ENCODE measurements at regions not wholly inside any gene's neighbourhood (a gene's known extent, or its start where the extent isn't known, plus 50 kb on each side); places are given as distances from the start of the nearest gene placed in this dataset.

DNA sequence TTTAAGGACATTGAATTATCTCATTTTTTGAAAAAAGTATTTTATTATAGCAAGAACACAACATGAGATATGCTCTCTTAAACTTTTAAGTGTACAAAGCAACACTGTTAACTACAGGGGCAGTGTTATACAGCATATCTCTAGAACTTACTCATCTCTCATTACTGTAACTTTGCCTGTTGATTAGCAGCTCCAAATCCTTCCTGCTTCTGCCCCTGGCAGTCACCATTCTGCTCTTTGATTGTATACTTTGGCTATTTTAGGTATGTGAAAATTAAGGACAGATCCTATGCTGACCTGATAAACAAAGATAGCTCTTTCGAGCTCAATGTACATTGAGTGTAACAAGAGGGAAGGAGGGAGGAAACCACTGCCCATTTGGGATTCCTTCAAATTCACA, 1349.8 kb upstream of the GJE1 start:
- no peak for DNase-seq (ENCODE audit: low spot score)

DNA sequence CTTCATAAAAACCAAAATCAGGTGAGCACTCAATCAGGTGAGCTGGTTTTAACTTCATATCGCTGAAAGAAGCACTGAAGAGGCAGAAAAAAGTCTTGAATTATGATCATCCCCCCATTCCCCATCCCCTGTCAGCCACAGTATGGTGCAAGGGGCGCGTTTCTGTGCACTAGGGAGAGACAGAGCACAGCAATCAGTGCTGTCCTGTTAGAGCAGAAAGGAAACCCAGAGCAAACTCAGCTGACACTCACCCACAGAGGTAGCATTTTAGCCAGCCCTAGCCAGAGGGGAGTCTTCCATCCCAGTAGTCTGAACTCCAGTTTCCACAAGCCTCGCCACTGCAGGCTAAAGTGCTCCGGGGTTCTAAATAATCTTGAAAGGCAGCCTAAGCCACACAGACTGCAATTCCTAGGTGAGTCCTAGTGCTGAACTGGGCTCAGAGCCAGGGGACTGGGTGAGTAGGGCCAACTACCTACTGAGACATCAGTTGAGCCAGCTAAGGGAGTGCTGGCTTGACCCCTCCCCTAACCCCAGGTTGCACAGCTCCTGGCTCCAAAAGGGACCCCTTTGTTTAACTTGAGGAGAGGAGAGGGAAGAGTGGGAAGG, 1352.6 kb upstream of the GJE1 start:
- DNase-seq (ENCODE audit: low spot score) = no peak

DNA sequence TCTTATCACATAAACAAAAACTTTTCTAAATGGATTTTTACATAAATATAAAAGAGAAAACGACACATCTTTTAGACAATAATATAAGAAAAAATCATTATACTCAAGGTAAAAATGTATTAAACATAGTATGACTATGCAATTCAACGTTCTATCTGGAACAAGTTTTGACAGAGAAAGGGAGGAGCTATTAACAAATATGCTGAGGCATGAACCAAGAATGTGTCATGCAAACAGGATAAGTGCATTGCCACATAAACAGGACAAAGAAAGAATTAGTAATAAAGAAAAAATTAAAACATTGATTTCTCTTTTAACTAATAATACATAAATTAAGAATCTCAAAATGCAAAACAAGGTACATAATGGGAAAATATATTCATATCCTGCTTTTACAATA, 1353.4 kb upstream of the GJE1 start:
- no peak for DNase-seq (ENCODE audit: low spot score)

DNA sequence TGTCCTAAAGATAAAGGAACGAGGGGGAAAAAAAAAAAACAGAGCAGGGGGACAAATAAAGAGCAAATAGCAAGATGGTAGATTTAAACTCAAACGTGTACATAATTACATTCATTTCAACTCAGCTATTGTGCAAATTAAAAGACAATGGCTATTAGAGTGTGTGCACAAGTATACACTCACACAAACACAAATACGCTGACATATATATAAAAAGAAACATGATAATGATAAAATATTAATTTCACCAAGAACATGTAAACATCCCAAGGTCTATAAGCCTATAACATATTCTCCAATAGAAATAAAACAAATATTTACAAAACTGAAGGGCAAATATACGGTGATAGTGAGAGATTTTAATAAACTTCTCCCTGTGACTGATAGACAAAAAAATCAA, 1354.9 kb upstream of the GJE1 start:
- no peak for DNase-seq (ENCODE audit: low spot score)

DNA sequence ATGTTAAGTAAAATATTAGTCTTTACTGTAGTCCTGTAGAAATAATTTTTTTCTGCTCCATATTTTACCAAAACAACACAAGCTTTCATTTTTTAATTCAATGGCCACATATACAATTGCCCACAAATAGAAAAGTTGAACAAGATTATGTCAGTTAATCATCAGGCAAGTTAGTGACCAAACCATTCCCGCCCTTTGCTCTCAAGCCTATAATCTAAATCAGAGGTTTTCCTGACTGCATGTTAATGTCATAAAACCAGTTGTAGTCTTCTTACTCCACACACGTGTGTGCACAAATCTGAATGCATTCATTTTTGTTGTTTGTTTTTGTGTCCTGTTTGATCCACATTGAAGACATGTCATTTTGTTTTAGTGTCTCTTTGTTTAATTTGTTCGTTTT, 1357.7 kb upstream of the GJE1 start:
- no peak for DNase-seq (ENCODE audit: low spot score)

DNA sequence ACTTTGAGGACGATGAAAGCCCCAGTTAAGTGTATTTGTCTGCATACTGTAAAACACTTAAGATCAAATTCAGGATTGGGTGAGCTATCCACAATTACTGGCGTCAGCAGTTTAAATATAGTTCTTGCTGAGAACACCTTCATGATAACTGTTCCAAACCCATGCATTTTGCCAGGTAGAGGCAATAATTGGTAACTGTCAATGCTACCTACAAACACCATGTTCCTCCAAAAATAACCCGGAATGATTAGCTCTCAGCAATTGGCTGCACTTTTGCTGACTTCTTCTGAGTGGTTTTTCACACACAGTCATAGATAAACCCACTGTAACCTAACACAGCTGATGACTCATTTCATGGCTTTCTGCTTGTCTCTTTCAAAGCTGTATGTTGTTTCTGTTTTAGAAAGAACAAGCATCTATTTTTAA, 1358.6 kb upstream of the GJE1 start:
- DNase-seq (ENCODE audit: low spot score) = no peak

DNA sequence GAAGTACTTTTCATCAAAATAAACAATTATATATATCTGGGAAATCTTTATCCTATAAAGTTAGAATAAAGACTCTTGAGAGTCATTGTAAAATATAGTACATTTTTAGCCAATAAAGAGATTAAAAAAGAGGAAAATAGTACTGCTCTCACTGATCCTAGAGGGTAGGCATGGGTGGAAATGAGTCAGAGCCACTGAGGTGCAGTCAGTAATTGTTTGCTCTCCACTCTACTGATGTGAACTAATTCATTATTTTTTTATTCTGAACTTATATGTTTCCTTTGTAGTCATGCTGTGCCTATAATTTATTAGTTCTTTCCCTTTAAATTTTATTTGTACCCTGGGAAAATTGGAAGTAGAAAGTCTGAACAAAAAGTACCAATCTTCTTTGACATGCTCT, 1359.4 kb upstream of the GJE1 start:
- DNase-seq (ENCODE audit: low spot score) = no peak

DNA sequence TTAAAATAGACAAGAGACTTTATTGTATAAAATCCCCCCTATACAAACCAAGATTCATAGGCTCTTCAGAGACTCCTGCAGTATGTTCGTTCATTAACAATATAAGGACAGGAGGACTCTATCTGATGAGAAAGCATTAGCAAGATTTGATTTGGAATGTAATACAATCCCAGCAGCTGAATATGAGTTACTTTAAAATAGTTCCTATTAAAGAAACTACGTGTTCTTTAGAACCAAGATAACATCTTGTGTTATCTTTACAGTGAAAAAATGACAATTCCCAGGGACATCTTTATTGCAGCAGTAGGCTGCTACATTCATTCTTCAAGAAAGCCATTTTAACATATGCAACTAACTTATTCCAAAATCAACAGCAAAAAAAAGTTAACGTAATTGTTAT, 1360.1 kb upstream of the GJE1 start:
- no peak for DNase-seq (ENCODE audit: low spot score)

DNA sequence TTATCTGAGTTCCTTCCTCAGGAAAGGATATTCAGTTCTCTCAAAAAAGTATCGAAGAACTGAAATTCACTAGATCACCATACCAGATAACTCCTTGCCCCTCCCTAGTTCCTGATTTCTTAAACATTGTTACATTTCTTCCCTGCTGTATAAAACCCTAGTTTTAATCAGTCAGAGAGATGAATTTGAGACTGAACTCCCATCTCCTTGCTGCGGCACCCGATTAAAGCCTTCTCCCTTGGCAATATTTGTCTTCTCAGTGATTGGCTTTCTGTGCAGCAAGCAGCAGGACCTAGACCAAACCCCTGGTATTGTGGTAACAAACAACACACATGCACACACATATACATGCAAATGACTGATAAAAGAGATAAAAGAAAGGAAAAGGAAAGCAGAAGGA, 1364.6 kb upstream of the GJE1 start:
- no peak for DNase-seq (ENCODE audit: low spot score)

DNA sequence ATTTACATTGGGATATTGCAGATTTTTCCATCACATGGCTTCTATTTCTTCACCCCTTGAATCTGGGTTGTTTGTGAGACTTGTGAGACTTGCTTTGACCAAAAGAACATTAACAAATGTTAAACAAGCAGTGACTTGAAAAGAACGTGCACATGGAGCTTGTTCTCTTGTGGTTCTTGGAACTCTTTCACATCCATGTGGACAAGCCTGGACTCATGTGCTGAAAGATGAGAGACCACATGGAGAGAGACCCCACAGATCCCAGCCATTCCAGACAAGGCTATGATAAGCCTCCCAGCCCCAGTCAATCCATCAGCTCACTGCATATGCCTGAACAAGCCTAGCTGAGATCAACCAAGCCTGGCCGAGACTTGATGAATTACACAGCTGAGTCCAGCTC, 1365.7 kb upstream of the GJE1 start:
- DNase-seq (ENCODE audit: low spot score) = no peak

DNA sequence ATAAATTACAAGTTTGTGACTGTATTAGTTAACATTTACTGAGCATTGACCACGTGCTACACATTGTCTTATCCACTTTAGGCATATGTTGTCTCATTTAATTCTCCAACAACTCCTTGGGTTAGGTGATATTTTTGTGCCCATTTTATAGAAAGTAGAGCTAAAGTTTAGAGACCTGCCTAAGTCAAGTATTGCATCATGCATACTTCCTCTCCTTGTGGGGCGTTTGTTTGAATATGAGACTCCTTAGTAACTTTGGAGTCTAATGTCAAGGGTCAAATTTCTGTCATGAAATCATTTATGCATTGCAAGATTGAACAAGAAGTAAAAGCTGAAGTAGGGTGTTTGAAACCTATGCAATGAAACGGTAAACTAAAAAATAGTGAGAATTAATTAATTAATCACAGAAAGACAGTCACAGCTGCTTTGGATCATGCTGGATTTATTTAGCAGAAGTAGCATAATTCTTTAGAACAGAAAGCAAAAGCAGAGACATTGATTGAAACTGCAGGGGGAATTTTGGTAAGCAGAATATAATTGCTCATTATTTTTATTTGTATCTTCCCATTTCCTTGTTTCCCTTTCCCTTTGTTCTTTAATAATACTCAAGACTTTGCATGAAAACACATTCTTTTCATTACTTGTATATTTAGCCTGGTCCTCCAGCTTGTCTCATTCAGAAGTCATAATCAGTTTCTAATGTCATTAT, 1374.4 kb upstream of the GJE1 start:
- no peak for DNase-seq (ENCODE audit: low spot score)

DNA sequence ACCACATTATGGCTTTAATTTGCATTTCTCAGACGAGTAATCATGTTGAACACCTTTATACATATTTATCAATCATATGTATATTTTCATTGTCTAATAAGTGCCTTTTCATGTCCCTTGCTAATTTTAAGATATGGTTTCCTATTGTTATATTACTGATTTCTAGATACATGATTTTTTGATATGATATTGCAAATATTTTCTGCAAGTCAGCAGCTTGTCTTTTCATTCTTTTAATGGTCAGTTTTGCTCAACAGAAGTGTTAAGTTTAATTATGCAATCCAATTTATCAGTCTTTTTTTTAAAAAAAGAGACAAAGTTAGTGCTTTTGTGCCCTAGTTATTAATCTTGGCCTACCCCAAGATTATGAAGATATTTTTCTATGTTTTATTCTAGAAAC, 1377.8 kb upstream of the CITED2 start:
- no peak for DNase-seq (ENCODE audit: low spot score)

DNA sequence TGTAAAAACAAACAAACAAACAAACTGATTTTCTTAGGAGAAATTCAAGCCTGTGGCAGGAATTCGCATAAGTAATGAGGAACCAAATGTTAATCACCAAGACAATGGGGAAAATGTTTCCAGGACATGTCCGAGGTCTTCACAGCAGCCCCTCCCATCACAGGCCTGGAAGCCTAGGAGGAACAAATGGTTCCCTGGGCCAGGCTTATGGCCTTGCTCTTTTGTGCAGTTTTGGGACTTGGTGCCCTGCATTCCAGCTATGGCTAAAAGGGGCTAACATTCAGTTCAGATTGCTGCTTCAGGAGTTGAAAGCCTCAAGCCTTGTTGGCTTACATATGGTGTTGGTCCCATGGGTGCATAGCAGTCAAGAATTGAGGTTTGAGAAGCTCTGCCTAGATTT, 1372.7 kb upstream of the CITED2 start:
- DNase-seq (ENCODE audit: low spot score) = no peak

DNA sequence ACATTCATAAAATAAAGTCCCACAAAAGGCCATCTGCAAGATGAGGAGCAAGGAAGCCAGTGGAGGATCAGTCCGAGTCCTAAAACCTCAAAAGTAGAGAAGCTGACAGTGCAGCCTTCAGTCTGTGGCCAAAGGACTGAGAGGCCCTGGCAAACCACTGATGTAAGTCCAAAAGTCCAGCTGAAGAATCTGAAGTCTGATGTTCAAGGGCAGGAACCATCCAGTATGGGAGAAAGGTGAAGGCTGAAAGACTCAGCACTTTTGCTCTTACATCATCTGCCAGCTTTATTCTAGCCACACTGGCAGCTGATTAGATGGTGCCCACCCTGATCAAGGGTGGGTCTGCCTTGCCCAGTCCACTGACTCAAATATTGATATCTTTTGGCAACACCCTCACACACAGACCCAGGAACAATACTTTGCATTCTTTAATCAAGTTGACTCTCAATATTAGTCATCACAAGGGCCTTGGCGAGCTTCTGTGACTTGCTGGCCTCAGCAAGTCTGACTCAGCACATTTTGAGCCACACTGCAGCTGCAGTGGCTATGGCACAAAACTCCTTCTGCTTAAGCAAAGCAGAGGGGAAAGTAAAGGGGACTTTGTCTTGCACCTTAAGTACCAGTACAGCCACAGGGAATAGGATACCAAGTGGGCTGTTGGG, 1370.3 kb upstream of the CITED2 start:
- DNase-seq (ENCODE audit: low spot score) = no peak

DNA sequence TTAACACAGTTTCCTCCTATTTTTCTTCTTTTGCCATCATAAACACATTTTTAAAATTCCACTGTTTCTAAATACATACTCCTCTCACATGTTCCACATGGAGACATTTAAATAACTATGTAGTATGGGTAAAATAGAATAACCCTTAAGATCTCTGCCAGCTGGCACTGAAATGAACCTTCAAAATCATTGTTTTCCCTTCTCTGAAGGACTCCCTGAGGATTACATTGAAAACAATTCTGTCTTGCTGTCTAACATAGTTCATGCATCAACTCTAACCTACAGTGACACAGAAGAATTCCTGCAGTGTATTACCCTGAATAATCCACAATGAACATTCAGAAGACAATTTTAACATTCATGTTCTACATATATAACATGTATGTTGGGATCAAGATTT, 1361.8 kb upstream of the CITED2 start:
- no peak for DNase-seq (ENCODE audit: low spot score)

DNA sequence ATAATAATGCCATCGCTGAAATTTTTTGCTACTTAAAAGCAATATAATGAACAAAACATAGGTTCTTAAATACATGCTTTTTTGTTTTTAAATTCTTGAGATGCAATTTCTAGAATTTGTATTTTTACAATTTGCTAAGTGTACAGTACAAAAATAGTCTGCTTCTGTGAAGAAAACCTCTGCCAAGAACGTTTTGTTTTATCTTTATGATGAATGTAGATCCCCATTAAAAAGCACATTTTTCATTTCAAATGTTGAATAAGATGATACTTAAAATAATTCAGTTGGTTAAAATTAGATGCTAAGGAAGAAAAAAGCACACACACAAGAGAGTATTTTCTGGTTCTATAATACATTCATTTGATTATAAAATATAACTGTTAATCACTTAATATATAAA, 1358.5 kb upstream of the CITED2 start:
- no peak for DNase-seq (ENCODE audit: low spot score)

DNA sequence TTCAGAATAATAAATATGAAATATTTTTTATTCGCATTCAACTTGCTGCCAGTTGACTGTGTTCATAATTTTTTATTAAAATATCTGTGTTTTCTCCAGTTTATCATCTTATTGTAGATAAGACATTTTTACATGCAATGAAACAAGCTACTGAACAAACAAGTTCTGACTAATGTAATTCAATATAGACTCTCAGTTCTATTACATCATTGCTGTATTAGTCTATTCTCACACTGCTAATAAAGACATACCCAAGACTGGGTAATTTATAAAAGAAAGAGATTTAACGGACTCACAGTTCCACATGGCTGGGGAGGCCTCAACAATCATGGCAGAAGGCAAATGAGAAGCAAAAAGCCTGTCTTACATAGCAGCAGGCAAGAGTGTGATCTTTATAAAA, 1357.7 kb upstream of the CITED2 start:
- DNase-seq (ENCODE audit: low spot score) = no peak

DNA sequence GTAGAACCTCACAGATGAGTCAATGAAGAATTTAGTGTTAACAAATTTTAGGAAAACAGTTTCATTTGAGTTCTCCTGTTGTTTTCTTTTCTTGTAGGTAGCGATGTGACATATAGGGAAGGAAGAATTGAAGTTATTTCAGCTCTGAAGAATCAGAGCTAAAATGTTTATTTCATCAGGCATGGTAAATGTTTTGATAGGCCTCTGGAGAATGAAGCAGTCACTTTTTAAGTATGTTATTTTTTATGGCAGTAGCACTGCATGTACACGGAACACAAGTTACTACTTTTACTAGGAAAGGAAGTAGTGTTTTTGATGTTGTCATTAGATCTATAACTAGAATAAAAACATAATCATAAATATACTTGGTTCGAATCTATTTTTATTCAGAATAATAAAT, 1357.3 kb upstream of the CITED2 start:
- no peak for DNase-seq (ENCODE audit: low spot score)

DNA sequence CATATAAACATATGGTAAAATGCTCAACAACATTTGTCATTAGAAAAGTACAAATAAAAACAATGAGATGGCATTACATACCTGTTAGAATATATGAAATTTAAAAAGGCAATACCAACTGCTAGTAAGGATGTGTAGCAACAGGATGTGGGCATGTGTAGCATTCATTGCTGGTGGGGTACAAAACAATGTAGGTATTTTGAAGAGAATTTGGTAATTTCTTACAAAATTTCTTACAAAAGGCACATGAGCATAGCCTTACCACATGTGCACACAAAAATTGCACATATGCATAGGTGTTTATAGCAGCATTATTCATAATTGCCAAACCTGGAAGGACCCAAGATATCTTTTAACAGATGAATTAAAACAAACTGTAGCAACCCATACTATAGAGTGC, 1355.1 kb upstream of the CITED2 start:
- DNase-seq (ENCODE audit: low spot score) = no peak

DNA sequence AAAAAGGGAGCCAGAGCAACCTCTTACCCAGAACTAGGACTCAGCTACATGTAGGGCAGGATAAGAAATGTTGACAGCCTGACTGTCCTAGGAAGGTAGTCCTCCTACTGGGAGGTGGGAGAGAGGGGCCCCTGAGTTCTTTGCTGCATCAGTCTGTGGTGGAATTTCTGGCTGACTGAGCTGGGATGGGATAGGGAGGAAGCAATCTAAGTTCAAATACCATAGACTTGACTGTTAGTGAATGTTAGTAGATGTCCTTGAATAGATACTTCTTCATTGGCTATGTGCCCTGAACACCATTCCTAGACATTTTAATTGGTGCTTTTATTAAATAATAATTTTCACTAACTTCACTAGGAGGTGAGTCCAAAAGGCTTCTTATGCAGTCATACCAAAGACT, 1343.6 kb upstream of the CITED2 start:
- no peak for DNase-seq (ENCODE audit: low spot score)

DNA sequence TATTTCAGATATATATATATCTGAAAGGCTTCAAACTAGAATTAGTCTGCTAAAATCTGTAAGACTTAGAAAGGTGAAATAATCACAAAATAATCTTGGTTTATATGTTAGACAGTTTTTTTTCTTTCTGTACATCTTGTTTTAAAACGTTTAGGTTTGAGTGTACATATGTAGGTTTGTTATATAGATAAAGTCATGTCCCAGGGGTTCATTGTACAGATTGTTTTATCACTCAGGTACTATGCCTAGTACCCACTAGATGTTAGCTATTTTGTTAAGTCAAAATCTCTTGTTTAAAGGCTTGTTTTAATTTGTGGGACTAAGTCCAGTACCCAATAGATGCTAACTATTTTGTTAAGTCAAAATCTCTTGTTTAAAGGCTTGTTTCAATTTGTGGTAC, 1339.0 kb upstream of the CITED2 start:
- no peak for DNase-seq (ENCODE audit: low spot score)

DNA sequence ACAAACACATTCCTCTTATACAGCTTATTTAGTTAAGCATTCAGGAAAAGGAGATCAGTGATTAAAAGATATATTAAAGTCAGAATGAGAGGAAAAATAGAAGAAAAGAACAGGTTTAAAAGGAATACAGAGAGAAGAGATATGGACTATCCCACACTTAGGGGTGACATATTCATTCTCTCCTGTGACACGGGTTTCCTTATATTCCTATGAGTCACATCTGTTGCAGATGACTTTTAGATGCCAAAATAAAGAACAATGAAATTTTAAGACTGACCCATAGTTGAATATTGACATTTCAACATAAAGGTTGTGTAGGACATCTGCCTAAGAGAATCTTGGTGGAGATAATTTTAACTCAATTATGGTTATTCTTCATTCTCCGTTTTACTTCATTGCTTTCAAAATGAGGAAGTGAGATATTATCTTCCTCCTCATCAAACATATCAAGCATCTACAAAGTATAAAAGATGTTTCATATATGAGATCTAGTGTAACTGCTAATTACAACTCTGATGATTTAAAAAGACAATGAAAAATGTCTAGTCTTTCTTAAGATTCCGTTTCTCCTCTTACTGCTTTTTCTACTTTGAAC, 1336.7 kb upstream of the CITED2 start:
- DNase-seq (ENCODE audit: low spot score) = no peak

DNA sequence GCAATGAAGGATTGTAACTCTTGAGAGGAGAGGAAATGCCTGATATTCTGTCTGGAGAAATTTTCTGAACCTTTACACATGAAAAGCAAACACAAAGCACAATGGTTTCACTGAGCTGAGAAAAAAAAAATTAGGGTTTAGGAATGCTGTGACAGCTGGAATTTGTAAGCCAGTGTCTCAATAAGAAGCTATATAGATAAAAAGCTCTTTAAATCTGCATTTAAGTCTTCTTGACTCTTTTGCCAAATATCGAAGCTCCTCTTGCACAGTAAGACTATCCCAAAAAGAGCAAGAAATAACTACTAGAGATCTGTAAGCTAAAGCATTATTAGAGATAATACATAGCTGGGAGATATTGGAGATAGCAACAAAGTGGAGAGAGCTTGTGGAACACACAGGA, 1334.0 kb upstream of the CITED2 start:
- no peak for DNase-seq (ENCODE audit: low spot score)
